ENCODE measurements at regions not wholly inside any gene's neighbourhood (a gene's known extent, or its start where the extent isn't known, plus 50 kb on each side); places are given as distances from the start of the nearest gene placed in this dataset.
"Not testable (repeated sequence)": the region's sequence is repeated elsewhere in the genome, so short reads cannot be mapped to it uniquely, and the experiment has no call there.

GRCh38 chr9:7615344-7615743, 184.2 kb downstream of the DMAC1 start:
- DNase-seq: no peak

DNA sequence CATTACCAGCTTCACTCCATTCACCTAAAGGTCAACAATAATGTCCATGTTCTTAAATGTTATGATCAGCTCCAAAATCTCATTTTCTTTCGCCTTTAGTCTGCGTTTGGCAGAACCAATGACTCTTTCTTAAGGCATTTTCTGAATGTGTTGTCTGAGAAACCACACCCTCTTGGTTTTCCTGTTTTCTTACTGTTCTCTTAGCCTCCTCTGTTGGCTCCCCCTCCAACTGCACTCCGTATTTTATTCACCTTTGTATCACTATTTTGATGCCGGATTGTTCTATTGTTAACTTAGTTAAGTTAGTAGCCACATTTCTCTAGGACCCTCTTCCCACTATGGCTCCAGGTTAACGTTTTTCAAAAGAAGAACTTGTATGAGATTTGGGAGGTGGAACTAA, 185.6 kb downstream of the DMAC1 start:
- no peak for DNase-seq

DNA sequence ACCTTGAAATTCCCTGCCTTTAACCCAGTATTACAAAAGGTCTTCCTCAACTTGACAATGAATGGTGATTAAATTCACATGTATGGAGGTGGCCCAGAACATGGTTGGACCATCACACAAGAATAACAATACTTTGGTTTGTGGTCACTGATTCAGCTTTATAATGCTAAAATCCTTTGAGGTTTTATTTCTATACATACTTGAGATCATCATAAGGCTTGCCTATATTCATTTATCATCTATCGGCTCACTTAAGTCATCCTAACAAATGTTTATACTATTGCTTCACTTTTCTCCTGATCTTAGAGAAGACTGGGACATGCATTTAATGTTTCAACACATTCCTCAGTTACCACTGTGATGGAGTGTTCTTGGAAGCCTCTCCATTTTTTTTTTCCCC, 191.3 kb downstream of the DMAC1 start:
- DNase-seq: no peak

DNA sequence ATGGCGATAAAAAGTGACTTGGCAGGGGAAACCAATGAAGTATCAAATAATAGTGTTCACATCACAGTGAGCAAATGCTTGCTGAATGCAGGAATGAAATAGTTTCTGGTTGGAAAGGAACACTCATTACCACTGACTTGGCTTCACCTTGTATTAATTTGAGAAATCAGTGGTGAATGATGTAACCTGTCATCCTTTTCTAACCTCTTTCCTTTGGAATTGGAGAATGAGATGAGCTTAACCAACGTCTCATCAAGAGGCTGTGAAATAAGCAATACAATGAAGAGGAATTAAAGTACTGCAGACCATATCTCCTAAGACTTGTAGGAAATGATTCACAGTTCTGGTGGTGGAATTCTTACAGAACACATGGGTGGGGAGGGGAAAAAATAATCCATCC, 192.2 kb downstream of the DMAC1 start:
- DNase-seq: no peak

GRCh38 chr9:7606591-7606990, 193.0 kb downstream of the DMAC1 start:
- no peak for DNase-seq

- no peak for DNase-seq
Measured at GRCh38 chr9:7601739-7602138, 197.8 kb downstream of the DMAC1 start.

DNA sequence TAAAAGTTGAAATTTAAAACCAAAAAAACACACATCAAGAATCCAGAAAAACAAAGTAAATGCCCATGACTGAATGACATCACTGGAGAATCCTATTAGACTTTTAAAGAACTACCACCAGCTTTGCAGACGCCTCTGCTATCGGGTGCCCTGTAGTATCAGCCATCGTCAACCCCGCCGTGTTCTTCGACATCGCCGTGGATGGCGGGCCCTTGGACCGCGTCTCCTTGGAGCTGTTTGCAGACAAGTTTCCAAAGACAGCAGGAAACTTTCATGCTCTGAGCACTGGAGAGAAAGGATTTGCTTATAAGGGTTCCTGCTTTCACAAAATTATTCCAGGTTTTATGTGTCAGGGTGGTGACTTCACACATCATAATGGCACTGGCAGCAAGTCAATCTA, 201.9 kb downstream of the DMAC1 start:
- DNase-seq: no peak

DNA sequence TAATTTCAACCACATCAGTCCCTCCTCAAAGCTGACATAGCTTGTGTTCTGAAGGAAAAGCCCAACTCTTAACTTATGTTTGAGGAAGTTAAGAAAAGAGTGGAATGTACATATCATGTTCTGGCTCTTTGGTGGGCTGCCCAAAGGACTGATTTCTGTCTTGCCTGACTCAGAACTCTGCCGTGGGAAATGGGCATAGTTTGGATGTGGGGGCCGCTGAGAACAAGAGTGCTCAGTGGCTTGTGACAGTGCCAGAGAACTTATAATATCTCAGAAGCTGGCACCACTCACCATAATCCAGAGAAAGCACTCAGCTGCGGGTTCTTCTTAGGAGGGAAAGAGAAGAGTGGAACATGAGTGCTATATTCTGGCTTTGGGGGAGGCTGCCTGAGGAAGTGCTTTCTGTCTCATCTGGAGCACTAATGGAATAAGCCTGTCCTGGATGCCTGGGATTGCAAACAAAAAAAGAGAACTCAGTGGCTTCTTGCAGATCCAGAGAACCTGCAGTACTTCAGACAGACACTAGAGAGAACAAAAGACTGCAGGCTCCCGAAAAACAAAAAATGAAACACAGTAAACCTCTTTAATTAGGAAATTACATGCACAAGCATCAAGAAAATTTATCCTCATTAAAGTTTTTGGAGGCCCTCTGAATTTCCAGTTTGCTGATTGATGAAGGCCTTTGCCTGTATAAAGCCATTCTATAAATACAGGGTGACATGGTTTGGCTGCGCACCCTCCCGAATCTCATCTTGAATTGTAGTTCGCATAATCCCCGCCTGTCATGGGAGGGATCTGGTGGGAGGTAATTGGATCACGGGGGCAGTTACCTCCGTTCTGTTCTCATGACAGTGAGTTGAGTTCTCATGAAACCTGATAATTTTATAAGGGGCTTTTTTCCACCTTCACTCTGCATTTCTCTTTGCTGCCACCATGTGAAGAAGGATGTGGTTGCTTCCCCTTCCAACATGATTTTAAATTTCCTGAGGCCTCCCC, 207.0 kb downstream of the DMAC1 start:
- no peak for DNase-seq

GRCh38 chr9:7591501-7591900, 208.1 kb downstream of the DMAC1 start:
- no peak for DNase-seq

GRCh38 chr9:7580568-7580967, 219.0 kb downstream of the DMAC1 start:
- no peak for DNase-seq

DNA sequence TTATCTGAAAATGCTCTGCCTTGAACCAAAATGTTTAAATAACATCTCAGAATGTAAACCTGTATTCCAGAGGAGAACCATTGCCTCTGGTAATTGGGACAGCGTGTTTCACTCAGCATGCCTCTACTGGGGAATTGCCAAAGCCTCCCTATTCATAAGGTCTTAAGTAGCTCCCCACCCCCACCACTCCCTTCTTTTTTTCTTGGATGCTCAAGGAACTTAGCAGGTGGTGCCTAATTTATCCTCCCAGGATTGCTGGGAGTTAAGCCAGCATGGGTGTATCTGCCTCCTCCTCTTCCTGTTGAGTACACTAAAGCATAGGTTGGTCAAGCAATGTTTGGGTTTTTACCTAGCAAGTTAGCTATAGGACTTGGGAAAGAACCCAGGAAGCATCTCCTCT, 220.2 kb downstream of the DMAC1 start:
- no peak for DNase-seq

DNA sequence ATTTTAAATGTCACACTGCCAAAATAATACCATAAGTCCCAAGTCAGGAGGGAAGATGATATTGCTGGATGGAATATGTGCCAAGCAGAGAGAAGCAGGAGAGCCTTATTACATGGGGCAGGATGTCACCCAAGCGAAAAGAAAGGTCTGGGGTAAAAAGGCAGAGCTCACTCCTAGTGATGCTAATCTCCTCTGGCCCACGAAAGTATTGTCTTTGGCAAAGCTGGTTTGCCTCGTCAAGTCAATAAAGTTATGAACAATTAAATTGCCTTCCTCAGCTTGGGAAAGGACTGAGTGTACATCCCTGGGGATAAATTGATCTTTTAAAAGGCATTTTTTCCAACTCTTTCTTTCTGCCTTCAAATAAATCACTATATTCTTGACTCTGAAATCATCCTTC, 220.6 kb downstream of the DMAC1 start:
- DNase-seq: no peak

DNA sequence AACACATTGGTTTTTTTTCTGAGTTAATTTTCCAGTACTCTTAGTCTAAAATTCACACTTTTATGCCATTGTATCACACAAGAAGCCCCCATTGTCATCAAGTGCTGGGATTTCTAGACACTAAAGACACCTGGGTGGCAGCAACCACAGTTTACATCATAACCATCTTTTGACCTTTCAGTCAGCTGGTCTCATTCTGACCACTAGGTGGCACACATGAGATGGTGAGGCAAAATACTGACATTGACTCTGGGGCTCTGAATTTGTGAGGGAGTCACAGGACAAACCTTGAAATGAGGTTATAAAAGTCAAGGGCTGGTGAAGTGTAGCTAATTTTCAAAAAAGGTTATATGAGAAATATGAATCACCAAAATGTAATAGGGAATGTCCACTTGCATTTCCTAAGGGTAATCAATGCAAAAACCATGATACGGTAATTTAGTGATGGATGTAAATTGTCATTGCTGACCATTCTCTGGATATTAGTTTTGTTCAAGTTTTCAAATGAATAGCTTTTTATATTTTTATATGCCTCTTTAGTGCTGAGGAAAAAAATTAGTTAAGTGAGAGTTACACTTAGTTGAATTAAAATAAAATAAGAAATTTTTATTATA, 229.4 kb downstream of the DMAC1 start:
- DNase-seq: no peak

DNA sequence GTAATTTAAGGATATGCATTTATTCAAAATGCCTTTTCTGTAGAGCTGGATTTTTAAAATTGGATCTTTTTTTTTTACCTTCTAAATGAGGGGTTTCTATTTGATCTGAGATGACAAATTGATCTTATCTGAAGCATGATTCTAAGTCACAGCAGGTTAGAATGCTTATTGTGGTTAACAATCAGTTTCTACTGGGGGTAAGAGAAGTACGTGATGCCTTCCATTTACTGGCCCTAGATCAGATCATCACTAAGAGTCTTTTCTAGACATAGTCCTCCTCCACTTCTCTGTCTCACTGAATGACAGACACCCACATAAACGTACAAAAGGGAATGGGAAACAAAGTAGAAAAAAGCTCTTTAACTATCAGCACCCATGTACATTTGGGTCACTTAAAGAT, 231.9 kb downstream of the DMAC1 start:
- DNase-seq: no peak

- DNase-seq: no peak
Measured at GRCh38 chr9:7561527-7562080, 238.0 kb downstream of the DMAC1 start.

- no peak for DNase-seq
Measured at GRCh38 chr9:7560669-7561305, 238.8 kb downstream of the DMAC1 start.

- DNase-seq: no peak
Measured at GRCh38 chr9:7554699-7555098, 244.9 kb downstream of the DMAC1 start.

- not testable (repeated sequence) for DNase-seq
Measured at GRCh38 chr9:7552706-7553105, 246.9 kb downstream of the DMAC1 start.

- DNase-seq: no peak
Measured at GRCh38 chr9:7549249-7549648, 250.3 kb downstream of the DMAC1 start.

GRCh38 chr9:7546261-7546660, 253.3 kb downstream of the DMAC1 start:
- DNase-seq: no peak

DNA sequence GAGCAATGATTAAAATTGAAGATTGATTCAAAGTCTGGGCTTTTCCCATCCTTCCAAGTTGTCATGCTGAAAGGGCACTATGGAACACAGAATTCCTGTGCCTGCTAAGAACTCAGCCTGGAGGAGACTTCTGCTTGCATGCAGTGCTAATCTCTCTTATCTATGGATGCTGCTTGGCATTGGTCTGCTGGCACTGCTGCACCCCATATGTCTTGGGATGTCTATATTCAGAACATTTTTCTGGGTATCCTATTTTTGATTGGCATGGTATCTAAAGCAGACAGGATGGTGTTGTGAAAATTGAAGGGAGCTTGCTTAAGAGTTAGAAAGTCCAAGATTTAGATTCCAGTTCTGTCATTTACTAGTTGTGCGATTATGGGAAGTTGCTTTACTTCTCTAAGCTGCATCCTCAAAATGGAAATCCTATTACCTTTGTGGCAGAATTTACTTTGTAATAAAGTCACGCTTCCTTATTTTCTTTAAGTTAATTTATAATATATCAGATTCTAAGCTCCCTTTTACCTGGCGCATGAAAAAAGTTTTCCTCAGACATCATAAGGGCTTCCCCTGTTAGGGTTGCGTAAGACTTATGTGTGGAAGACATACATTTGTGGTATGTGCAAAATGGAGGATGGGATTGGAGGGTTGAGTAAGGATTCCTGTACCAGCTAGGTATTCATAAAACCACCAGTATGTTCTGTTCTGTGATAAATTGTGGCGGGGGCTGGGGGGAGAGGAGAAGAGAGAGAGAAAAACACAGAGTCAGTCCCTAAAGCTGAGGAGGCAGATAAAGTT, 254.0 kb downstream of the DMAC1 start:
- DNase-seq: no peak

DNA sequence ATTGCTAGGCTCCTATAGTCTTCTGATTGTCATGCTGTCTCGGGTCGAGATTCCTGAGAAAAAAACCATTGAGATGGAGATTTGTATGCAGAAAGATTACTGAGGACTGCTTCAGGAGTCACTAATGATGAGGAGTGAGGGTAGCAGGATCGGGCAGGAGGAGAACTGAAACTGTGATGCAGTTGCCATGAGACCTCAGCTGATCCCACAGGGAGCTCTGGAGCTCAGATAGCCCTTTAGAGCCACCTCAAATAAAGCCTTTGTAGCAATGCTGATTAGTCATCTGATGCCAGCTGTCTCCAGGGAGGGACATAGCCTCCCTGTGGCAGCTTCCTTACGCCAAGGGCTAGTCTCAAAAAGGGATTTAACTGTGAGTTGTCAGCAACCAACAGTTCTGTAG, 256.9 kb downstream of the DMAC1 start:
- DNase-seq: no peak

DNA sequence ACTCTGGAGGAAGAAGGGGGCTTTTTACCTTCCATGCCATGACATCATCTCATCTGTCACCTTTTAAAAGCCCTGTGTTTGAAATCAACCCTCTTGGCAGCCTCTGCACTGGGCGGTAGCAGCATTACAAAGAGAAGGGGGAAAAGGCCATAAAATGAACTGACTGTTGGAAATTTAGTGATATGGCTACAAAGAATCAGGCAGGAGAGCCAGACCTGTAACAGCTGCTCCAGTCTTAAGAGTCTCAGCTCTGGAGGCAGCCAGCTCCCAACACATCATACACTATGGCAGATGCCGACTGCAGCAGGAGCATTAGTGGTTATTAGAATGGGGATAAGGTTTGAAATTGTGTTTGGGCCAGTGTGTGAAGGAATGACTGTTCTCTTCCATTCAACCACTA, 257.5 kb downstream of the DMAC1 start:
- DNase-seq: no peak

Data from bone marrow (tissue), 2 donors.